Brain pericyte (primary cell): ENCODE measurements at regions not wholly inside any gene's neighbourhood (a gene's known extent, or its start where the extent isn't known, plus 50 kb on each side); places are given as distances from the start of the nearest gene placed in this dataset.
"Not testable (repeated sequence)": the region's sequence is repeated elsewhere in the genome, so short reads cannot be mapped to it uniquely, and the experiment has no call there.

Experiments used
- DNase-seq: peaks from one replicate; pipeline ENCODE4 v3.0.0-alpha.2; 2012; ENCODE audit warnings: low read depth, low spot score

DNA sequence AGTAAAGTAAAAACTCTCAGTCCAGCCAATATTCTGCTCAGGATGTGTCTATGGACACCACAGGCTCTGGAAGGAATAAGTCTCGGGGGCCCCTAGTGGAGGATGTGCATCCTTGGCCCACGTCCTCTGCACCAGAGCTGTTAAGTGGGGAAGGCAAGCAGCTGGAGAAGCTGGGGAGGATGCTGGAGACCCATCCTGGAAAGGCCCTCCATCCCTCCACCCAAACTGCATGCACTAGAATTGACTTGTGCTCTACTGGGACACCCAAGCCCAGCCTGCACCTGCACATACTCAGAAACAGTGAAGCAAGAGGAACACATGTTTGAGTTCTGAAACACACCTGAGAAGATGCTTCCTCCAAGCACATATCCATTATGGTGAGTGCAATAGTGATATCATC, 307.8 kb downstream of the TSHZ3 start:
- DNase-seq: no peak

DNA sequence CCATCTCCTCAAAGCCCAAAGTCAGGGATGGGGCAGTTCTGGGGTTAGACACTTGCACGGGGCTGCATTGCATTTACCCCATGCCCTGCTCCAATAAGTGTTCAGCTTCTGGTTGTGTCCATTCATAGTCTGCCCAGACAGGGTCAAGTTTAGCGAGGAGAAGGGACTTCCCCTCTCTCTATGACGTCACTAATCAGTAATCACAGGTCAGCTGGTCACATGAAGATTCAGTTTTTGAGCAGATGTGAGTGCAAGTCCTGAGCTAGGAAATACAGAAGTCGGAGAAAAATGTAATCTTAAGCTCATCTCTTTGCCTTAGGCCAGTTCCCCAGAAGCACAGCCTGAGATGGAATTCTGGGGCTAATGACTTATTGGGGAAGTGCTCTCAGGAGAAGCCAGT, 310.1 kb downstream of the TSHZ3 start:
- no peak for DNase-seq

DNA sequence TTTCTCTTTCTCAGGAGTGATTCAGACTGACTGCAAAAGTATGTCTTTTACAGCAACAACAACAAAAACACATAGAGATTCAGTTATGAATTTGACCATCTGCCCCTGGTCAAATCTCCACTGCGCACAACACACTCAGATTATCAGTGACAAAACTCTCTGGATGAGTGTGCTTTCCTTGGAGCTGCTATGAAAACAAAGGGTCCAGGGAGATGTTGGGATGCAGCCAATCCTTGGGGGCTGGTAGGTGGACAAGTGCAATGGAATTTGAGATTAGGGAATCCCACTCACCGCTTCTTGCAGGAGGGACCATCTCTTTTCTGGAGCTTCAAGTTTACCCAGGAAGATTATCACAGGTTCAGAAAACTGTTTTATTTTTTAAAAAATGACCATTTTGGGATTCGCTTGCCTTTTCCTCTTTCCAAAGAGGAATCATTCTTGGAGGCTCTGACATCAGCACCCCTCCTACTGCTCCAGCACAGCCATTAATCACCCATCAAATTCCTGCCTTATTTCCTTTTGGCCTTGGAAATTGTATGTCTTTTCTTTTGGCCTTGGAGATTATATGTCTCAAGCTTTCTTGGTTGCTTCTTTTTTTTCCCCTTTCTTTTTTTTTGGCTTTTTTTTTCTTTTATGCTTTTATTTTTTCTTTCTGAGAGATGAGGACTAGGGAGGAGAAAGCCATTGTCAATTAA, 311.8 kb downstream of the TSHZ3 start:
- no peak for DNase-seq

DNA sequence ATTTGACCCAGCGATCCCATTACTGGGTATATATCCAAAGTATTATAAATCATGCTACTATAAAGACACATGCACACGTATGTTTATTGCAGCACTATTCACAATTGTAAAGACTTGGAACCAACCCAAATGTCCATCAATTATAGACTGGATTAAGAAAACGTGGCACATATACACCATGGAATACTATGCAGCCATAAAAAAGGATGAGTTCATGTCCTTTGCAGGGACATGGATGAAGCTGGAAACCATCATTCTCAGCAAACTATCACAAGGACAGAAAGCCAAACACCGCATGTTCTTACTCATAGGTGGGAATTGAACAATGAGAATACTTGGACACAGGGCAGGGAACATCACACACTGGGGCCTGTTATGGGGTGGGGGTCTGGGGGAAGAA, 317.8 kb downstream of the TSHZ3 start:
- not testable (repeated sequence) for DNase-seq

DNA sequence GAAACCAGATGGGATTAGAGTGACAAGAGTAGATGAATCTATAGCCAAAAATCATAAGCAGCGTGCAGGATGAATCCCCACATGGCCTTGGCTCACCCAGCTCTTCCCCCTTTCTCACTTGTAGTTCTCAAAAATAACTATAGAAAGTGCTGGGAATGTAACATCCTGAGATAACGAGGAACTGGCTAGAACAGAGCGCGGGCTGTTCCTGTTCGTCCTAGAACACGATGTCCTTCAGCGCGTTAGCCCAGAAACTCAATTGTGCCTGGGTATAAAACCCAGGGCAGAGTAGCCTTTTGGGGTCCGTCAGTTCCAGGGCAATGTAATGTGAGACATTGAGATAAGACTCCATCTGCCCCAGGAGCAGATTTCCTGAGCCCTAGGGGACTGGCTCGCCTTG, 326.2 kb downstream of the TSHZ3 start:
- no peak for DNase-seq

DNA sequence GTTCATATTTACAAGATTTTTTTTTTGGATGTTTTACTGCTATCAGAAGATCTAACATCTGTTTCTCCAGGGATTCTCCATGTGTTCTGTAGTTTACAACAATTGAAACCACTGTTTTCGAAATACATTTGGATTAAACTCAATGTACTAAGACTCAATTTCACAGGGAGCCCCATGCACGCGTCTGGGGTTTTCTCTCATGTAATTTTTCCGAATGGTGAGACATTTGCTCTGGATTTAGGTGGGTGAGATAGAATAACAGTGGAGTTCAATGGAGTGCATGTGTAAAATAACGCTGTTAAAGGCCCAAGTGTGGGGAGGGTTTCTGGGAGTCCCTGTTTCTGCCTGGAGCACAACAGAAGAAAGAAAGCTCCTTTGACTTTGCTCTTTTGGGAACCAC, 330.3 kb downstream of the TSHZ3 start:
- no peak for DNase-seq

DNA sequence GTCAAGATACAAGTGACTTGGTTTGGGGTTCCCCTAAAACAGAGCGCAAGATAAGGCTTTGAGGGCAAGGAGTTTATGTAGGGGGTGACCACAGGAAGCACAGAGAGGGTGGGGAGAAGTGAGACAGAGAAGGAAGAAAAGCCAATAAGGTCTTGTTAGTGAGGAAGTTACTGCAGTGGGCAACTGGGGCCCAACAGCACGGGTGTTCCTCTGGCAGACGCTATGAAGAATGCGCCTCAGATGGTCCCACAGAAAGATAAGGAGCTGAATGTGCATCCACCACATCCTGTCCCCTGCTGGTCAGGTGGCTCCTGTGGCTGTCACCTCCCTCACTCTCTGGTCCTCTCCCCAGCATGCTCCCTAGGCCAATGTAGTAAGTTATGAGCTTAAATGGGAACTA, 333.5 kb downstream of the TSHZ3 start:
- DNase-seq: no peak

DNA sequence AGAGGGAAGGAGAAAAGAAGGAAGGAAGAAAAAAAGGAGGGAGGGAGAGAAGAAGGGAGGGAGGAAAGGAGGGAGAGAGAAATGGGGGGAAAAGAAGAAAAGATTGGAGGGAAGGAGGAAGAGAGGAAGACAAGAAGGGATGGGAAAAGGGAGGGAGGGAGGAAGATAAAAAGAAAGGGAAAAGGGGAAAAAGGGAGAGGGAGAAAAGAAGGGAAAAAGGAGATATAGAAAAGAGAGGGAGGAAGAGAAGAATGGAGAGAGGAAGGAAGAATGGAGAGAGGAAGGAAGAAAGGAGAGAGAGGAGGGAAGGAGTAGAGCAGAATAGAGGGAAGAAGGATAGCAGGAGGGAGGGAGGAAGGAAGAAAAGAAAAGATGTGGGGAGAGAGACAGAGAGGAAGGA, 334.6 kb downstream of the TSHZ3 start:
- DNase-seq: no peak

DNA sequence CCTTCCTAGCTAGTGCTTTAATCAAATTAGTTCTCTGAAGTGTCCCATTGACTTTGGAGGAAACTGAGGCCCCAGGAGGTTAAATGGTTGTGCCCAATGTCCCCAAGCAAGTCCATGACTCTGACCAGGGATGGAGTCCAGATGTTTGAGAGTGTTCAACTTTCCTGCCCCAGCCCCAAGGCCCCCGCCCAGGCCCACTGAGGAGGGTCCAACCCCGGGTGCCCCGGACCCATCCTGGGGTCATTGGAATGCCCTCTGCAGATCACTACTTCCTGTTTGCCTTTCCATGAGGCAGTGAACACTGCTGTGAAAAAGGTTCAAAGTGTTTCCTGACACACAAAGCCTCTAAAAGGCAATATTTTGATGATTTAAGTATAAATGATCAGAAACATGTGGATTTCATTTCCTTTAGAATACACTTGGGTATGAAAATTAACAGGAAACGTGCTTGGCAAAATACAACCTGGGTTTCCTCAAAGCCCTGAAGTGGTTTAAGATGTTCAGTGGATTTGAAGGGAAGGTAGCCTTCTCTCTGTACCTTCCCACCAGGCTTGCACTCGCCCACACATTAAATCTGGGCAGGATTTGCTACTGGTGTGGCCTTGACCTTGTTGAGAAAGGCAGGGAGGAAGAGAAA, 335.7 kb downstream of the TSHZ3 start:
- no peak for DNase-seq

DNA sequence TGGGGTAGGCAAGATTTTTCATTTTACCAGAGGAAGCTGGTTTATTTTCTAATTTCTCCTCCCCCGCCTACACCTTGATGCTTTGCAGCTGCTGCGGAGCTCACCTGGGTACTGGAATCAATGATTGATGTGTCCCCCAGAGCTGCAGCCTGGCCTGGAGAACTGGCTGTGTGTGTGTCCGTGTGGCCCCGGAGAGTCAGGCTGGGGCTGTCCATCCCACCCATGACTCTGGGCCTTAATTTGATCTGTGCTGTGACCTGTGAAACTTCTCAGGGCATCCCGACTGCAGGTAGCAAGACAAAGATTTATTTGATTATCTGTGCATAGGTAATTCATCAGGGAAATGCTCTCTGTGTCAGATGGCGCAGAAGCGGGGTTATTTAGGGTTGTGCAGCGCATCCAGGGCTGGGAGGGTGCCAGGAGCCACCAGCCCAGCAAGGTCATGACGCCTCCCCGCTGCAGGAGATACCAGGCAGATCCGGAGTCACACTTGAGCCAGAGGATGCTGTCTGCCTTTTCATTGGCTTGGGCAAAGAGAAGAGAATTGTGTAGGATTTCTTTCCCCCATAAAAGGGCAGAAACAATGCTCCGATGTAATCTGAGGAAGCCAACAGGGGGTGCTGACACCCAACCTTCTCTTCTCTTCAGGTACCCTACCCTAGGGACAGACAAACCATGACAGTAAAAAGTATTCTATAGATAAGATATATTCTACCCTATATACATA, 346.6 kb downstream of the TSHZ3 start:
- no peak for DNase-seq

DNA sequence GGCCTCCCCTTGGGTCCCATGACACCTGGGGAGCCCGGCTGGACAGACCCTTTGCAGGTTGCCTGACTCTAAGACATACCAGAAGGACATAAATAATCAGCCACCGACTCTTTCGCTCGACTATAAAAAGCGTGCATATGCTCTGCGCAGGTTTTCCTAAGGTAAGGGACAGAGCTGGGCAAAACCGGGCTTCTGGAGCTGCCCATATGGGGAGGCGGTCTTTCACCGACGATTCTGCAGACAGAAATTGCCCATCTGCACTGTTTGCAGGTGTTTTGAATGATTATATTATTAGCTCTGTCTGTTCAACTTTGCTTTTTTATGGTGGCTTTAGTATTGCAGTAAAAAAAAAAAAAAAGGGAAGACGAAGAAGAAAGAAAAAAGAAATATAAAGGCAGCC, 347.2 kb downstream of the TSHZ3 start:
- DNase-seq: no peak

DNA sequence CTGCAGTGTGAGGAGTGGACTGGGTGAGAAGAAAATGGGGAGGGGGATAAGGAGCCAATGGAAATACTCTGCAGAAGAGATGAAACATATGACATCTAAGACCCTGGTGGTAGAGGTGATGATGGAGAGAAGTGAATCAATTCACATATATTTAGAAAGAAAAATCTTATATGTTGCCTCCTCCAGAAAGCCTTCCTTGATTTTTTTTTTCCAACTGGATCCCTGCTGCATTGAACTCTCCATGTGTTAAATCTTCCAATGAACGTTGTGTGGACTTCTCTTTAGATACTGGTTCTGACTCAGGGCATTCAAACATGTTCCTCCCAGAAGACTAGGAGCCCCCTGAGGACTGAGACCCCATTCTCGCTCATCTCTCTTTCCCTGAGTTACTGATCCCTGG, 348.3 kb downstream of the TSHZ3 start:
- no peak for DNase-seq

DNA sequence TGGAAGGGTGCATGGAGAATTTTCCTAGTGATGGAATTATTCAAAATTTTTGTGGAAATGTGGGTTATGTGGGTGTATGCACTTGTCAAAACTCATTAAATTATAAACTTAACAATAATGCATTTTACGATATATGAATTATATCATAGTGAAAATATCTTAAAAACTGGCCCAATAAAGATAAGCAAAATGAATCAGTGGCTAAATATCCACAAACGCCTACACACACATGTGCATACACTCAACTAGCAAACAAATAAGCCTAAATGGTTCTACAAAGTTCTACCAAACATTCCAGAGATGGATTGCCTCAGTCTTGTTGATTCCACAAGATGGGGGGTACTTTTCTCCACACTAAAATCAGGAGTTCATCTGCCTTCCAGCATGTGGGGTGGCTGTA, 349.5 kb downstream of the TSHZ3 start:
- DNase-seq: no peak

DNA sequence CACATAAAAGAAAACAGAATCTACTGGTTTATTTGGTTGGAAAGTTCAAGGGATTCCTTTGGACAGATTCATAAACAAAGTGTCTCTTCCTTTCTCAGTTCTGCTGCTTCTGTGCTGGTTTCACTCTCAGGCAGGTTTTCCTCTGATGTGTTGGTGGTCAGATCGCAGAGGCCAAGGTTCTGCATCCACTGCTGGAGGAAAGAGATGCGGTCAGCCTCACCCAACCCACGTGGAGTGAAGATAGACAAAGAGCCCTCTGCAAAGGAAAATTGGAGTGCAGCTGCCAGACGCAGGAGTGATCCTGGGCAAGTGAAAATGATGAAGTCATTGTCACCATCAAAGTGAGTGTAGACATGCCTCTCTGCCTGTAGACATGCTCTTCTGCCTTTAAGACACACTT, 352.0 kb downstream of the TSHZ3 start:
- DNase-seq: no peak

DNA sequence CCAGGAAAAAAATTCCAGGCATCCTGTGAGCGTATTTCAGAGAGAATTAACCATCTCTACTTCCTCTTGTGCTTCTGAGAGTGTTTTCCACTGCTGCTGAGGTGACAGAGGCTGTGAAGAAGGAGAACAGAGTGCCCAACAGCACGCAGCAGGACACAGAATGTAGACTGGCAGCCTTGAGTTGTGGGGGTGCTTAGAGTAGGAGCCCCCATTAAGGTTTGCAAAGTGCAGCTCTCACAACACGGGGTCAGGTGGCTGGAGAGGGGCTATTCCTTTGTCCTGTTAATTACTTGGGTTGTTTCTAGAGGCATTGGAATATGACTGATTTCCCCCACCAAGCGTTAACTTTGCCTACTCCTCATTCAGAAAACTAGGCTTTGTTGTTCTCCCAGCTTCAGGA, 370.6 kb downstream of the TSHZ3 start:
- DNase-seq: no peak

DNA sequence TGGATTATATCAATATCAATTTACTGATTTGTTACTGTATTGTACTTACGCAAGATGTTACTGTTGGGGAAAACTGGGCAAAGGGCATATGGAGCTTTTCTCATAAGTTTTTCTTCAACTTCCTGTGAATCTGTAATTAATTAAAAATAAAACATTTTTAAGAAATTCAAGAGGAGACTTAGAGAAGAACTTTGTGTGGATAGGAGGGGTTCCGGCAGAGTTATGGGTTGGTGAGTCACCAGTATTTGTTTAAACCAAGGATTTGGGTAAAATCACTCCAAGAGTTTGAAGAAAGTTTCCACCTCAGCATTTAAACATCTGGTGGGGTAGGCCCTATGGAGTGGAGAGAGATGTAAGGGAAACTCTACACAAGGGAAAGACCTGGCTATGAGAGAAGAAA, 379.6 kb downstream of the TSHZ3 start:
- no peak for DNase-seq

DNA sequence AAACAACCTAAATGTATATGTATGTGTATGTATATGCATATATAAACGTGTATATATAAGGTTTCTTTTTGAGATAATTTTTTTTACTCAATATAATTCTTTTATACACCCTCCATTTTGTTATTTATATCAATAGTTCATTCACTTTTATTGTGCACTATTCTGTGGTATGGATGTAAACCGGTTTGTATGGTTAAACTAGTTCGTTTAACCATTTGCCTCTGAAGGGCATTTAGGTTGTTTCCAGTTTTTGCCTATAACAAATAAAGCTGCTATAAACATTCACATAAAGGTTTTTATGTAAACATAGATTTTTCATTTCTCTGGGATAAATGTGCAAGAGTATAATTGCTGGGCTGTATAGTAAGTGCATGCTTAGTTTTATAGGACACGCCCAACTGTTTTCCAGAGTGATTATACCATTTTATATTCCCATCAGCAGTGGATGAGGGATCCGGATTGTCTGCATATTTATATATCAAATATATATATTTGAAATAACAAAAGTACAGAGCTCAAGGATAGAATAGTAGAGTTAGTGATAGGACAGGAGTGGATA, 380.3 kb downstream of the TSHZ3 start:
- DNase-seq: no peak

DNA sequence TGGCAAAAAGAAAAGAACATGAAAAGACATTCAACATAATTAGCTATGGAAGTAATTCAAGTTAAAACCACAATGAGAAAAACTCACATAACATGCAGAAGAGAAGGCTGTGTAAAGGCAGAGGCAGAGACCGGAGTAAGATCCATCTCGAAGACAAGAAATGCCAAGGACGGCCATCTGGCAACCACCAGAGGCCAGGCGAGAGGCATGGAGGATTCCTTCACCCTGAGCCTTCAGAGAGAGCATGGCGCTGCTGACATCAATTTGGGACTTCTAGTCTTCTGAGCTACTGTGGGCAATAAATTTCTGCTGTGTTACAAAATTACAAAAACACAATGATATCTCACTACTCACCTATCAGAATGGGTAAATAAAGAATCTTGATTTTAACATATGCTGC, 381.0 kb downstream of the TSHZ3 start:
- DNase-seq: no peak

DNA sequence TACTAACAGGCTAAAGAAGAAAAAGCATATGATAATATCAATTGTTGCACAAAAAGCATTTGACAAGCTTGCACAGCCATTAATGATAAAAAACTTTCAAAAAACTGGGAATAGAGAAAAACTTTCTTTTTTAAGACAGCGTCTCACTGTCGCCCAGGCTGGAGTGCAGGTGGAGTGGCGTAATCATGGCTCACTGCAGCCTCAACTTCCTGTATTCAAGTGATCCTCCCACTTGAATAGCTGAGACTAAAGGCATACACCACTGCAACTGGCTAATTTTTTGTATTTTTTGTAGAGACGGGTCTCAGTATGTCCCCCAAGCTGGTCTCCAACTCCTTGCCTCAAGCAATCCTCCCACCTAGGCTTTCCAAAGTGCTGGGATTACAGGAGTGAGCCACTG, 382.8 kb downstream of the TSHZ3 start:
- no peak for DNase-seq

DNA sequence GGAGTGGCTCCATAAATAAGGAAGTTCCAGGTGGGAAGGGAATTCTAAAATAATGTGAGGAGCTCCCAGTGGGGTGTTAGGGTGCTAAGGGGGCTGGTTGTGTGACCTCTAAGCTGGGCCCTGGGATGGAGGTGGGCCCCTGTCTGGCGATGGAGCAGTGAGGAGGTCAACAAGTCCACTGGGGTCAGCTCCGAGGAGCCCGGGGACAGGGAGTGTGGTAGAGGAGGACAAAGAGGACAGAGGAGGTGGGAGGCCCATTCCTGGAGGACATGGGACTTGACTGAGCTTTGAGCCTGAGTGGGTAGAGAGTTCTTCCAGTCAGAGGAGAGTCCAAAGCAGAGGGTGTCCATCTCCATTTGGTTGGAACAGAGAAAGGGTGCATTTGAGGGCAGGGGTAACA, 390.2 kb downstream of the TSHZ3 start:
- no peak for DNase-seq

DNA sequence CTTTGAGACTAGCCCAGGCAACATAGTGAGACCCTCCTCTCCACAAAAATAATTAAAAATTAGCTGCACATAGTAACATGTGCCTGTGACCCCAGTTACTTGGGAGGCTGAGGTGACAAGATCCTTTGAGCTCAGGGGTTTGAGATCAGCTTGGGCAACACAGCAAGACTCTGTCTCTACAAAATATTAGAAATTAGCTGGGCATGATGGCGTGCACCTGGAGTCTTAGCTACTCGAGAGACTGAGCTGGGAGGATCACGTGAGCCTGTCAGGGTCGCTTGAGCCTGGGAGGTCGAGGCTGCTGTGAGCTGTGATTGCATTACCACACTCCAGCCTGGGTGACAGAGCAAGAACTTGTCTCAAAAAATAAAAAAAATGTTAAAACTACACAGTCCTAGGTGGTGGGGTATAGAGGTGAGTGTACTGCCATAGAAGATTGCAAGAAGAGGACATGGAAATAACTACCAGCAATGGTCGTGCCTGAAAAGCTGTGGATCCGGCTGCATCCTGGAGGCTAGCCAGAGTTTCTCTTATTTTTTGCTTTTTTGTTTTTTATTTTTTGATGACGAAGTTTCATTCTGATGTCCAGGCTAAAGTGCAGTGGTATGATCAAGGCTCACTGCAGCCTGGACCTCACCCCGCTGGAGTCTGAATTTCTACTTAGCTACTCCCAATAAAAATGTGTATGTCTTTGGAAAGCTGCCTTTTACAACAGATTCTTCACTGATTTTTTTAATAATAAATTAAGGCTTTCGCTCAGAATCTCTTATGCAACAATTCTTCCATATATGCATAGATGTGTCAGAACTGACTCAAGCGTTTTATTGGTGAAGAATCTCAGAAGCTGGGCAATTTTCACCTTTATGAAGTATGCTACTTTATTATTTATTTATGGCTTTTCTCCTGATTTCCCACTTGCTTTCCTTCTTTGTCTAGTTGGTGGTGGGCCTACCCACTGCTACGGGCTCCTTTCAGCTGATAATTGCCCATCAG, 393.8 kb downstream of the TSHZ3 start:
- DNase-seq: no peak
